ENCODE measurements at regions not wholly inside any gene's neighbourhood (a gene's known extent, or its start where the extent isn't known, plus 50 kb on each side); places are given as distances from the start of the nearest gene placed in this dataset.
"Not testable (repeated sequence)": the region's sequence is repeated elsewhere in the genome, so short reads cannot be mapped to it uniquely, and the experiment has no call there.

GRCh38 chr7:155396661-155397060, 61.3 kb upstream of the EN2 start:
- DNase-seq (ENCODE audit: low spot score): no peak

GRCh38 chr7:155397758-155398714, 59.9 kb upstream of the EN2 start:
- not testable (repeated sequence) for DNase-seq (ENCODE audit: low spot score)

DNA sequence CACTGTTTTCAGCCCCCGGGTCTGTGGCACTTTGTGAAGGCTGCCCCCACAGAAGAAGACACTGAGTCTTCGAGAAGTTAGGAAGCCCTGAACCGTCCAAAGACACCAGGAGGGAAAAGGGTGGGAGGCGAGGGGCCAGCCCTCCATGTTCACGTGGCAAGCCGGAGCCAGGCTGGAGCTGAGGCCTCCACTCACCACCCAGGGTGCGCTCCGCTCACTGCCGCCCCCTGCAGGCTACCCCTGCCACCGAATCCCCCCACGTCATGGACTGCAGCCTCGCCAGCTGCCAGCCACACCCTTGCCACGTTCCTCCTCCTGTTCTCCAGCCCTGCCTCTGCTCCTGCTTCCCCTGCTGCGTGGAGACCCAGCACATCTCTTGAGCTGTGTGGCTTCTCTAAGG, 59.0 kb upstream of the EN2 start:
- no peak for DNase-seq (ENCODE audit: low spot score)

DNA sequence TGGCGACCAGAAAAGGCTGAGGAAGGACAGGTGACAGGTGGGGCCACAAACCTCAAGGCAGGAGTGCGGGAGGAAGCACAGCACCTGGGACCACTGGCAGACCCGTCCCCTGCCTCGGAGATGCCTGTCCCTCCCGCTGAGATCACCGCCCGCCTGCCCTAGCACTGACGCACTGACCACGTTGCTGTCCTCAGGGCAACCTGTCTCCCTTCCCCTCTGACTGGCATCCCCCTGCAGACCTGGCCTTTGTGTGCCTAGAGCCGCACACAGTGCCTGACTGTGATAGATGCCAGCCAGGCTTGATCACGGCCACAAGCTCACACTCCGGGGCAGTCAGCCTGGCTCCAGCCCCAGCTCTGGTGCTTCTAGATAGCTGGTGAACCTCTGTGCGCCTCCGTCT, 58.4 kb upstream of the EN2 start:
- no peak for DNase-seq (ENCODE audit: low spot score)

DNA sequence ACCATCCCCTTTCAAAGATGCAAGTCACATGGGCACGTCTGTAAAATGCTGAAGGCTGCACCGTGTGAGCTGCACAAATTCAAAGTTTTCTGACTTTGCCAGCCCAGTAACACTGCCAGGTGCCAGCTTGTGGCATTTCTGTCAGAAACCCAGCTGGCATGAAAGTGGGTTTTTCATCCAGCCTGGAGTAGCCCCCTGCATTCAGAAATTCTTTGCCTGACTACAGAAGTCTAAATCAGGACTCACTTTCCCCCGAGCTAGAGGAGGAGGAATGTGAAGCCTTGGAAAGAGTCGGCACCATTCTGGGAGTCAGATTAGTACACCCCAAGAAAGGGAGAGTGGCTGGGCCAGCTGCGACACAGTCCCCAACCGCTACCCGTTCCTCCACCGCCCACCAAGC, 56.7 kb upstream of the EN2 start:
- no peak for DNase-seq (ENCODE audit: low spot score)

DNA sequence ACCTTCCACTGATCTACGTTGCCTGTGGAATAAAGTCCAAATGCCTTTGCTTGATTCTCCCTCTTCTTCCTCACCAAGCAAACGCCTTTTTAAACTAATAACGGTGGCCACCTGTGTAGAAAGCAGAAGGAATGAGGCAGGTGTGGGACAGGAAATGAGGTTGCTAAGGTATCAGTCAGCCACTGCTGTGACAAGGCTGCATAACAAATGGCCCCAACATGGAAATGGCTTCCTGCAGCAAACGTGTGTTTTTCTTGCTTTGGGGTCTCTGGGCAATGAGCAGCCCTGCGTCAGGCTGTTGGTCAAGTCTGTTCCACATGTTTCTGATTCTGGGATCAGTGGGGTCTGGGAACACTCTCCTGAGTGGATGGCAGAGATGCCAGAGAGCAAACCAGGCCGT, 56.0 kb upstream of the EN2 start:
- no peak for DNase-seq (ENCODE audit: low spot score)

DNA sequence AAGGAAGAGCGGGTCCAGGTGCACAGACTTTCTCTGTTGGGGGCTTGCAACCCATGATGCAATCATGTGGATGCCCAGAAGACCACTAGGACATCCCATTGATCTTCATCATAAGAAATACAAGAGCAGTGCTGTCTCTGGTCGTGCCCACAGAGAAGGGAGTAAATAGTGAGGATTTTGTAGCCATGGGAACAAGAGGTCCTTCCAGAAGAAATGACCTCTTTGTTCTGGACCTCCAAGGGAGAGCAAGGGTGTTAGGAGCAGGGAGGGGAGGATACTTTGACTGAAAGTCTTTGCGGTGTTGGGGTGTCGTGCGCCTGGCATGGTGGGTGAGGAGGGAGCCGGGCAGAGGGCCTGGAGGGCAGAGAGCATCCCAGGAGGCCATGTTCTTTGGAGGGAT, 55.0 kb upstream of the EN2 start:
- DNase-seq (ENCODE audit: low spot score): no peak

- no peak for DNase-seq (ENCODE audit: low spot score)
These were observed 53.0 kb upstream of the EN2 start for GRCh38 chr7:155404976-155405375.

DNA sequence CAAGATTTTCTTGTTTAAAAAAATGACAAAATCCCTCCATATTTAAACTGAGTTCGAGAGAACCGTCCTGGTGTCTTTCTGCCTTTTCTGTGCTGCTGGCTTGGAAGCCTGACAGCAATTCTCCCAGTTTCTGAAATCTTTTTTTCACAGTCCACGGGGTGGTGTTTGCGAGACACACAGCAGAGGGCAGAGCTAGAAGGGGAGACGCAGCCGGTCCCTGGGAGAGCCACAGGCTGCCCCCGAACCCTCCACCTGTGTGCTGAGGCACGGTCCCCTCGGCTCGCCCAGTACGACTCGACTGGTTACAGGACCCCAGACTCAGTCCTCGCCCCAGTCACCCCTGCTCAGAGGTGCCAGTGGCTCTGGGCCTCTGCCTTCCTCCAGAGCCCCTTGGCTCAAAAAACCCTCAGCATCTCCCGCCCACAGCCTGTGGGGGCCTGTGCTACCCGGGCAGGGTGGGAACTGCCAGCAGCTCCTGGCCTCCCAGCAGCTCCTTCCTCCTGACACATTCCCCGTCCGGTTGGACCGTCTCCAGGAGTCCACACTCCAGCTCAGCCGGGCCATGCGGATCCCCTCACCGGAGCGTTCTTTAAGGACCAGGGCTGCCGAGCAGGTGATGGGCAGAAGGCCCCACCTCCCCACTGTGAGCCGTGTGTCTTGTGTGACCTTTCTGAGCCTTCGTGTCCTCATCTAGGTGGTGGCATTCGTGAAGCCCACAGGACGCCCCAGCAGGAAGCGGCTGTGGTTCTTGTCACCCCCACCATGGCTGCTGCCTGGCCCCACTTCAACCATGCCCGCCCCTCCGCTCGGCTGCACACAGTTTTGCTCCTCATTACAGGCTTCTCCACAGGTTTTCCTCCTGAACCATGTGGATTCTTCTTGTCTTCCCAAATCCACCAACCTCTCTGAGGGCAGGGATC, 52.3 kb upstream of the EN2 start:
- DNase-seq (ENCODE audit: low spot score): no peak

DNA sequence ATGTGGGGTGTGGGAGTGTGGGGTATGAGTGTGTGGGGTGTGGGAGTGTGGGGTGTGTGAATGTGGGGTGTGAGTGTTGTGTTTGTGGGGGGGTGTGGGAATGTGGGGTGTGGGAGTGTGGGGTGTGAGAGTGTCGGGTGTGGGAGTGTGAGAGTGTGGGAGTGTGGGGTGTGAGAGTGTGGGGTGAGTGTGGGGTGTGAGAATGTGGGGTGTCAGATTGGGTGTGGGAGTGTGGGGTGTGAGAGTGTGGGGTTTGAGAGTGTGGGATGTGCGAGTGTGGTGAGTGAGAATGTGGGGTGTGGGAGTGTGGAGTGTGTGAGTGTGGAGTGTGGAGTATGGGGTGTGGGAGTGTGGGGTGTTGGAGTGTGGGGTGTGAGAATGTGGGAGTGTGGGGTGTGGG, 50.1 kb upstream of the EN2 start:
- no peak for DNase-seq (ENCODE audit: low spot score)

Data from AG08395 (cell line).